ENCODE measurements at regions not wholly inside any gene's neighbourhood (a gene's known extent, or its start where the extent isn't known, plus 50 kb on each side); places are given as distances from the start of the nearest gene placed in this dataset.

DNA sequence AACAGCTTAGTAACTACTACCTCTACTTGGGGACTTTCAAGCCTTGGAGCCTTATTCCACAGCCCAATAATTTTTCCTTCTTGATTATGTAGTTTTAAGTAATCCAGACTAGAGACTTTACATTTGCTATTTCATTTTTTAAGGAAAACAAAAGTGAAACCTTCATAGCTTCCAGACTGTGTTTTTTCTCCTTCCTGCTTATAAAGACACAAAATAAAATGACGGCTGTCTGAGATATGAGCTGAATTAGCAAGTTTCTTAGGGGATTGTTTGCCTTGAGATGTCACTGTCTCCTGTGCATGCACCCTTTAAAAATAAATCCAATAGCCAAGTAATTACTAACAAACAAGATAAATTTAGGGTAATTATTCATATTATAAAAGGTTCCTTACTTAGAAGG is 78.8 kb upstream of the PACRGL start (continued):
- no peak for TF ChIP-seq NFRKB (IDR thresholded peaks at IDR 0.05; ENCODE audit: low read depth)

DNA sequence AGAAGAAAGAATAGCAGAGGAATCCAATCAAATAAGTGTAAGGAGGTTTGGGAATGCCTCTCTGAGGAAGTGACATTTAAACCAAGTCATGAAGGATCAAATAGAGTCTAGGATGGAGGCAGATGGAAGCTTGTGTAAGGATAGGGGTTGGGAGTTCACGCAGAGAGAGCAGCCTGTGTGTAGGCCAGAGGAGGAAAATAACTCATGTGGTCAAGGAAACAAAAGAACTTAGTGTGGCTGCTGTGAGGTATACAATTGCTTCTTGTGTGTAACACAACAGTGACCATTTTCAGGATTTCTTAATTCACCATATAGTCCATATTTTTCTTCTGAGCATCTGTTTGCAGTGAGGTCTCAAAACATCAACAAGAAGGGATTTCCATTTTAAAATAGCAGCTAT is 77.6 kb upstream of the PACRGL start:
- ATAC-seq (no peak), DNase-seq (ENCODE audit: extremely low read depth in 1 of 4, low spot score in 3 of 4) (no peak), FAIRE-seq (no peak)
- Histone ChIP-seq H3K4me2 (ENCODE audit: insufficient read depth, low read length) (no peak overlapping the region), H3K4me1 (replicated peaks in 1 of 2; ENCODE audit: control insufficient read depth in 2 of 2, insufficient read depth in 2 of 2, low read length in 2 of 2) (no peaks in the 10 kb centered on the region), H3K27ac (ENCODE audit: extremely low read depth, low read depth, low read length) (no peak overlapping the region), H2AFZ (ENCODE audit: low read depth, low read length) (no peak overlapping the region), H4K20me1 (replicated peaks; ENCODE audit: control insufficient read depth, insufficient read depth, low read length) (no peaks in the 10 kb centered on the region), H3K9me1 (ENCODE audit: control insufficient read depth, insufficient read depth, low read length) (no peaks in the 10 kb centered on the region), H3K9me3 (replicated peaks; ENCODE audit: control insufficient read depth, insufficient read depth, low read depth, low read length) (no peaks in the 10 kb centered on the region), H3K79me2 (ENCODE audit: control insufficient read depth, insufficient read depth, low read length) (no peaks in the 10 kb centered on the region), H3K9ac (ENCODE audit: insufficient read depth in 1 of 2, low read depth in 2 of 2, low read length in 2 of 2) (no peak overlapping the region), H3K4me3 (no peak overlapping the region), H3K27me3 (ENCODE audit: control insufficient read depth in 2 of 2, insufficient read depth in 2 of 2, low read length in 2 of 2) (no peaks in the 10 kb centered on the region), H3K36me3 (ENCODE audit: control insufficient read depth, insufficient read depth, low read length) (no peaks in the 10 kb centered on the region)
- BruUV-seq (replicated peaks), result no TSS peak
- 6% methylated on average over 1 of the region's 1 CpG for WGBS (ENCODE audit: insufficient coverage, low coverage, missing lambda C conversion rate)
- intact Hi-C loops (cut with micrococcal nuclease) (no loop called here), in situ Hi-C loops (cut with MboI) (no loop called here)
- no peak for TF ChIP-seq ZNF324 (CRISPR knock-in tag; IDR thresholded peaks at IDR 0.05)
- TF ChIP-seq KLF10 (CRISPR knock-in tag; IDR thresholded peaks at IDR 0.05), result no peak
- TF ChIP-seq SMAD4 (CRISPR knock-in tag; conservative IDR thresholded peaks at IDR 0.05), result no peak
- TF ChIP-seq TOE1 (IDR thresholded peaks at IDR 0.05; ENCODE audit: borderline replicate concordance), result no peak
- no peak for TF ChIP-seq TOE1 (CRISPR knock-in tag; IDR thresholded peaks at IDR 0.05; ENCODE audit: borderline replicate concordance, low read depth)
- TF ChIP-seq ZC3H4 (CRISPR knock-in tag; IDR thresholded peaks at IDR 0.05; ENCODE audit: borderline replicate concordance), result no peak
- no peak for TF ChIP-seq GATAD2B (IDR thresholded peaks at IDR 0.05; ENCODE audit: borderline replicate concordance)
- no peak for TF ChIP-seq SNIP1 (IDR thresholded peaks at IDR 0.05; ENCODE audit: low read depth)
- TF ChIP-seq, protein P1, sequence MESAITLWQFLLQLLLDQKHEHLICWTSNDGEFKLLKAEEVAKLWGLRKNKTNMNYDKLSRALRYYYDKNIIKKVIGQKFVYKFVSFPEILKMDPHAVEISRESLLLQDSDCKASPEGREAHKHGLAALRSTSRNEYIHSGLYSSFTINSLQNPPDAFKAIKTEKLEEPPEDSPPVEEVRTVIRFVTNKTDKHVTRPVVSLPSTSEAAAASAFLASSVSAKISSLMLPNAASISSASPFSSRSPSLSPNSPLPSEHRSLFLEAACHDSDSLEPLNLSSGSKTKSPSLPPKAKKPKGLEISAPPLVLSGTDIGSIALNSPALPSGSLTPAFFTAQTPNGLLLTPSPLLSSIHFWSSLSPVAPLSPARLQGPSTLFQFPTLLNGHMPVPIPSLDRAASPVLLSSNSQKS (CRISPR knock-in tag; IDR thresholded peaks at IDR 0.05), result no peak
- TF ChIP-seq, protein P2, sequence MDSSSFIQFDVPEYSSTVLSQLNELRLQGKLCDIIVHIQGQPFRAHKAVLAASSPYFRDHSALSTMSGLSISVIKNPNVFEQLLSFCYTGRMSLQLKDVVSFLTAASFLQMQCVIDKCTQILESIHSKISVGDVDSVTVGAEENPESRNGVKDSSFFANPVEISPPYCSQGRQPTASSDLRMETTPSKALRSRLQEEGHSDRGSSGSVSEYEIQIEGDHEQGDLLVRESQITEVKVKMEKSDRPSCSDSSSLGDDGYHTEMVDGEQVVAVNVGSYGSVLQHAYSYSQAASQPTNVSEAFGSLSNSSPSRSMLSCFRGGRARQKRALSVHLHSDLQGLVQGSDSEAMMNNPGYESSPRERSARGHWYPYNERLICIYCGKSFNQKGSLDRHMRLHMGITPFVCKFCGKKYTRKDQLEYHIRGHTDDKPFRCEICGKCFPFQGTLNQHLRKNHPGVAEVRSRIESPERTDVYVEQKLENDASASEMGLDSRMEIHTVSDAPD (CRISPR knock-in tag; IDR thresholded peaks at IDR 0.05), result no peak
- no peak for TF ChIP-seq CBFA2T2 (conservative IDR thresholded peaks at IDR 0.05)
- TF ChIP-seq SETDB1 (IDR thresholded peaks at IDR 0.05; ENCODE audit: low read length), result no peak
- TF ChIP-seq CEBPB (tag; IDR thresholded peaks at IDR 0.05), result no peak
- TF ChIP-seq, protein P3, sequence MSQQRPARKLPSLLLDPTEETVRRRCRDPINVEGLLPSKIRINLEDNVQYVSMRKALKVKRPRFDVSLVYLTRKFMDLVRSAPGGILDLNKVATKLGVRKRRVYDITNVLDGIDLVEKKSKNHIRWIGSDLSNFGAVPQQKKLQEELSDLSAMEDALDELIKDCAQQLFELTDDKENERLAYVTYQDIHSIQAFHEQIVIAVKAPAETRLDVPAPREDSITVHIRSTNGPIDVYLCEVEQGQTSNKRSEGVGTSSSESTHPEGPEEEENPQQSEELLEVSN (IDR thresholded peaks at IDR 0.05; ENCODE audit: borderline replicate concordance in 1 of 2, extremely low read depth in 1 of 2, insufficient read depth in 1 of 2, insufficient read length in 1 of 2, low read depth in 1 of 2, low read length in 1 of 2, poor library complexity in 1 of 2, severe bottlenecking in 1 of 2), result no peak
- no peak for TF ChIP-seq SP2 (IDR thresholded peaks at IDR 0.05; ENCODE audit: extremely low read depth, low read depth, low read length, poor library complexity, severe bottlenecking)
- TF ChIP-seq TCF3 (CRISPR knock-in tag; IDR thresholded peaks at IDR 0.05), result no peak
- TF ChIP-seq PRMT5 (CRISPR knock-in tag; IDR thresholded peaks at IDR 0.05), result no peak
- TF ChIP-seq ZNF586 (CRISPR knock-in tag; conservative IDR thresholded peaks at IDR 0.05), result no peak
- no peak for TF ChIP-seq NR2F6 (CRISPR knock-in tag; IDR thresholded peaks at IDR 0.05)
- ChIA-PET CTCF (ENCODE audit: low intra/inter-chr PET ratio) (no interaction called here), POLR2A (no interaction called here)
